H1 (cell line): ENCODE measurements at regions not wholly inside any gene's neighbourhood (a gene's known extent, or its start where the extent isn't known, plus 50 kb on each side); places are given as distances from the start of the nearest gene placed in this dataset.

Experiments
- JUN ChIP-seq: IDR thresholded peaks from 2 replicates; pipeline ENCODE4 v1.6.1; 2011; ENCODE audit warnings: low read depth, mild to moderate bottlenecking, improper control_type of control experiment, low read length
- PHF8 ChIP-seq: fragments of 200-600 bp; sonication (generic); conservative IDR thresholded peaks from 2 replicates; pipeline ENCODE4 v1.7.1; 2012; ENCODE audit warnings: low read depth, mild to moderate bottlenecking, inconsistent platforms, low read length, moderate library complexity
- TF ChIP-seq, protein P1 (sequence below): IDR thresholded peaks from 2 replicates; pipeline ENCODE4 v1.6.1; 2012; ENCODE audit warnings: low read length, inconsistent platforms

DNA sequence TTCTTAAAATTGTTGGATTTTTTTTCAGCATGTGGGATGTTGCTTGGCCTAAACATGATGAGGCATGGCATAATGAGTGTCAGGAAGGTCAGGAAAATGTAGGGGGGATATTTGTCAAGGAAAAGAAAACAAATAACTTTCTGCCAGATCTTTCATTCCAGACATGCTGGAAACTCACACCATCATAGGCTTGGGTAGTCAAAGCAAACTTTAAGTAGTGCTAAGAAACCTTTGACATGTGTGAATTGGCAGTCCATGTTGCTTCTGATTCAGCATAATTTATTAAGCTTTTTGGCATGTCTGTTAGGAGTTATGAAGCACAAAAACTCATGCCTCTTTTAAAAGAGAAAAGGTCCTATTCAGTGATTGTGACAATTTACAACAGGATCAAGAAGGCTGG, 61.3 kb upstream of the MTAP start (continued):
- TF ChIP-seq, protein P1, sequence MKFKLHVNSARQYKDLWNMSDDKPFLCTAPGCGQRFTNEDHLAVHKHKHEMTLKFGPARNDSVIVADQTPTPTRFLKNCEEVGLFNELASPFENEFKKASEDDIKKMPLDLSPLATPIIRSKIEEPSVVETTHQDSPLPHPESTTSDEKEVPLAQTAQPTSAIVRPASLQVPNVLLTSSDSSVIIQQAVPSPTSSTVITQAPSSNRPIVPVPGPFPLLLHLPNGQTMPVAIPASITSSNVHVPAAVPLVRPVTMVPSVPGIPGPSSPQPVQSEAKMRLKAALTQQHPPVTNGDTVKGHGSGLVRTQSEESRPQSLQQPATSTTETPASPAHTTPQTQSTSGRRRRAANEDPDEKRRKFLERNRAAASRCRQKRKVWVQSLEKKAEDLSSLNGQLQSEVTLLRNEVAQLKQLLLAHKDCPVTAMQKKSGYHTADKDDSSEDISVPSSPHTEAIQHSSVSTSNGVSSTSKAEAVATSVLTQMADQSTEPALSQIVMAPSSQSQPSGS: no peak
- TF ChIP-seq JUN (no peak), PHF8 (no peak)
